Astrocyte (in vitro differentiated cells and primary cell): ENCODE measurements at regions not wholly inside any gene's neighbourhood (a gene's known extent, or its start where the extent isn't known, plus 50 kb on each side); places are given as distances from the start of the nearest gene placed in this dataset.

Source experiments
- EZH2 ChIP-seq: IDR thresholded peaks from 2 replicates; pipeline ENCODE4 v1.6.1; 2012; ENCODE audit warnings: mild to moderate bottlenecking, low read length, inconsistent platforms; ENCODE audit not compliant: insufficient read depth
- TF ChIP-seq, protein P1 (sequence below): IDR thresholded peaks from 2 replicates; pipeline ENCODE4 v1.5.1; 2011; ENCODE audit warnings: low read depth, mild to moderate bottlenecking, inconsistent platforms, low read length, moderate library complexity; ENCODE audit not compliant: insufficient read depth

DNA sequence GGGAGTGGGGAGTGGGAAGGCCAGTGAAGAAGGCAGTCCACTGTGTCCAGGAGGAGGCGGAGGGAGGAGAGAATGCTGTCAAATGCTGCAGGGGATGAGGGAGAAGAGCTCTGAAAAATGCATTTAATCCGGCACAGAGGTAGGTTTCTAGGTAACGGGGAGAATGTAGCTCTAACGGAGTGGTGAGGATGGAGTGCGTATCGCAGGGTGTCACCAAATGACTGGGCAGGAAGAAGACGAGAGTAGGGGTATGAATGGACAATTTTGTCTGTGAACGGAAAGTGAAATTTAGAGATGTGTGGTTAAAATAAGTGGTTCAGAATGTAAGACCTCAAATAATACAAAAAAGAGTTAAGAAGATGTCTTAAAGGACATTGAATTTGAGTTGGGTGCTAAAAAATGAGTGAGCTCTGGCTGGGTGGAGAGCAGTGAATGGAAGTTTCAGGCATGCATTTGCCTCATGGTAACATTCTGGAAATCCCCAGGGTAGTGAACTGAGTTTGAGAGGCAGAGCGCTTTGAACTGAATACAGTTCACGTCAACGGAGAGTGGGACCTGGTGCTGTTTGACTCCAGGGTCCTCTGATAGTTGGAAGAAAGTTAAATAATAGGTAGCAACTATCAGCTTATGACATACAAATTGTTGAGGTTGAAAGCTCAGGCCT is 81.3 kb upstream of the CADM1 start:
- TF ChIP-seq, protein P1, sequence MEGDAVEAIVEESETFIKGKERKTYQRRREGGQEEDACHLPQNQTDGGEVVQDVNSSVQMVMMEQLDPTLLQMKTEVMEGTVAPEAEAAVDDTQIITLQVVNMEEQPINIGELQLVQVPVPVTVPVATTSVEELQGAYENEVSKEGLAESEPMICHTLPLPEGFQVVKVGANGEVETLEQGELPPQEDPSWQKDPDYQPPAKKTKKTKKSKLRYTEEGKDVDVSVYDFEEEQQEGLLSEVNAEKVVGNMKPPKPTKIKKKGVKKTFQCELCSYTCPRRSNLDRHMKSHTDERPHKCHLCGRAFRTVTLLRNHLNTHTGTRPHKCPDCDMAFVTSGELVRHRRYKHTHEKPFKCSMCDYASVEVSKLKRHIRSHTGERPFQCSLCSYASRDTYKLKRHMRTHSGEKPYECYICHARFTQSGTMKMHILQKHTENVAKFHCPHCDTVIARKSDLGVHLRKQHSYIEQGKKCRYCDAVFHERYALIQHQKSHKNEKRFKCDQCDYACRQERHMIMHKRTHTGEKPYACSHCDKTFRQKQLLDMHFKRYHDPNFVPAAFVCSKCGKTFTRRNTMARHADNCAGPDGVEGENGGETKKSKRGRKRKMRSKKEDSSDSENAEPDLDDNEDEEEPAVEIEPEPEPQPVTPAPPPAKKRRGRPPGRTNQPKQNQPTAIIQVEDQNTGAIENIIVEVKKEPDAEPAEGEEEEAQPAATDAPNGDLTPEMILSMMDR = no peak
- TF ChIP-seq EZH2 = no peak
